ENCODE measurements at regions not wholly inside any gene's neighbourhood (a gene's known extent, or its start where the extent isn't known, plus 50 kb on each side); places are given as distances from the start of the nearest gene placed in this dataset.

DNA sequence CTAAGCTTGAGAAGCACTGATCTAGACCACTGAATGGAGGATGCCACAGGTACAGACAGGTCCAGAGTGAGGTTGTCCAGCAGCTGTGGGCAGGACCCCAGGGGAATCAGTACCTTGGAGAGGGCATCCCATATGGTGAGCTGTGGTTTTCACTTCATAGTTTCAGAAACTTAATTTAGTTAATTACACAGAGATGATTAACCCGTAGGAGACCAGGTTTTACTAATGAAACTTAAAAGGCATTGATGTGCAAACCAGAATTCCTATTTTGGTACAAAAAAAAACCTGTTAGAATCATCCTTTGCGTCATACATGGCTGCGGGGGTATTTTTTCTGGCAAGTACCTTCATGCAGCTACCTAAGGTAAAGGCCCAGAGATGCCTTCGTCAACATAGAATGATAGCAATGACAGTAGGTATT, 159.3 kb downstream of the DACT1 start:
- H3K27me3 Mint-ChIP-seq (ENCODE audit: insufficient read depth): peaks cover 15% of the 10 kb centered on the region
- no peak overlapping the region for H3K4me3 Mint-ChIP-seq
- TF ChIP-seq, protein P1, sequence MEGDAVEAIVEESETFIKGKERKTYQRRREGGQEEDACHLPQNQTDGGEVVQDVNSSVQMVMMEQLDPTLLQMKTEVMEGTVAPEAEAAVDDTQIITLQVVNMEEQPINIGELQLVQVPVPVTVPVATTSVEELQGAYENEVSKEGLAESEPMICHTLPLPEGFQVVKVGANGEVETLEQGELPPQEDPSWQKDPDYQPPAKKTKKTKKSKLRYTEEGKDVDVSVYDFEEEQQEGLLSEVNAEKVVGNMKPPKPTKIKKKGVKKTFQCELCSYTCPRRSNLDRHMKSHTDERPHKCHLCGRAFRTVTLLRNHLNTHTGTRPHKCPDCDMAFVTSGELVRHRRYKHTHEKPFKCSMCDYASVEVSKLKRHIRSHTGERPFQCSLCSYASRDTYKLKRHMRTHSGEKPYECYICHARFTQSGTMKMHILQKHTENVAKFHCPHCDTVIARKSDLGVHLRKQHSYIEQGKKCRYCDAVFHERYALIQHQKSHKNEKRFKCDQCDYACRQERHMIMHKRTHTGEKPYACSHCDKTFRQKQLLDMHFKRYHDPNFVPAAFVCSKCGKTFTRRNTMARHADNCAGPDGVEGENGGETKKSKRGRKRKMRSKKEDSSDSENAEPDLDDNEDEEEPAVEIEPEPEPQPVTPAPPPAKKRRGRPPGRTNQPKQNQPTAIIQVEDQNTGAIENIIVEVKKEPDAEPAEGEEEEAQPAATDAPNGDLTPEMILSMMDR (IDR thresholded peaks at IDR 0.05): no peak
- H3K27ac Mint-ChIP-seq: no peak overlapping the region
- no peaks in the 10 kb centered on the region for H3K9me3 Mint-ChIP-seq
- peaks cover 6% of the 10 kb centered on the region for H3K4me1 Mint-ChIP-seq (ENCODE audit: low read depth)
- no peak for DNase-seq
- H3K36me3 Mint-ChIP-seq (ENCODE audit: low read depth): no peaks in the 10 kb centered on the region

DNA sequence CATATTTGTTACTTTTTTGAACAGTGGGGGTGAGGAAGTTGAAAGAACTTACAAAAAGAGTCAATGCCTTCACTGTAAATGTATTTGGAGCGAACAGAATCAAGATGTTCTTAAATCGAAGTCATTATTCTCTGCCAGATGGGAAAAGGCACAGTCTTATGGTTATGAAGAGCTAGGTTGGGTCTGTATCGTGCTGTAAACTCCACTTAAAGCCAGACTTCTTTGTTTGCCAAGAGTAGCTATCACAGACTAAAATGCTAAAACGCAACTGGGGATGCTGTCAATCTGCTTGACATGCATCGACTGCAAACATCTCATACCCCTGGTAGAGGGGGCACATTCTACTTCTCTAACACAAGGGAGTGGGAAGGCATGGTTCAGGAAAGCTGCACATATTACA, 160.4 kb downstream of the DACT1 start:
- TF ChIP-seq, protein P1 (IDR thresholded peaks at IDR 0.05): no peak
- peaks cover 4% of the 10 kb centered on the region for H3K4me1 Mint-ChIP-seq (ENCODE audit: low read depth)
- H3K27me3 Mint-ChIP-seq (ENCODE audit: insufficient read depth): peaks cover 13% of the 10 kb centered on the region
- H3K36me3 Mint-ChIP-seq (ENCODE audit: low read depth): no peaks in the 10 kb centered on the region; the same call in 1 of the 2 replicates
- H3K9me3 Mint-ChIP-seq: no peaks in the 10 kb centered on the region
- H3K4me3 Mint-ChIP-seq: no peak overlapping the region
- DNase-seq: no peak
- no peak overlapping the region for H3K27ac Mint-ChIP-seq

DNA sequence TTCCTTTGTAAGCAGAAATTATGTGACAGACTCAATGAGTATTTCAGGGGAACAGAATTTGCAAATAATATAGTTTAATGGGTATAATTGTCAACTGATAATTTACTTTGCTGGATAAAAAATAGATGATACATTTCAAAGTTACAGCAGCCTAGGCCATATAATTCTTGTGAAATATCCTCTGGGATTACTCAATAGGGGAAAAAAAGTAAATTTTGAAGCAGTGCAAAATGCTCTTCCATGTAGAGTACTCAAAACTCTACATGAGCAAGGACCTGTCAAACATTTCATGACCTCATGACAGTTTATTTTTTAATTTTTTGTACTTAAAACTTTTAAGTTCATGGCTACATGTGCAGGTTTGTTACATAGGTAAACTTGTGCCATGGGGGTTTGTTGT, 163.3 kb downstream of the DACT1 start:
- TF ChIP-seq, protein P1 (IDR thresholded peaks at IDR 0.05): no peak
- no peaks in the 10 kb centered on the region for H3K9me3 Mint-ChIP-seq
- no peaks in the 10 kb centered on the region; the same call in 1 of the 2 replicates for H3K36me3 Mint-ChIP-seq (ENCODE audit: low read depth)
- no peaks in the 10 kb centered on the region for H3K4me1 Mint-ChIP-seq (ENCODE audit: low read depth)
- peaks cover 8% of the 10 kb centered on the region for H3K27me3 Mint-ChIP-seq (ENCODE audit: insufficient read depth)
- no peak for DNase-seq
- H3K4me3 Mint-ChIP-seq: no peak overlapping the region
- no peak overlapping the region for H3K27ac Mint-ChIP-seq

DNA sequence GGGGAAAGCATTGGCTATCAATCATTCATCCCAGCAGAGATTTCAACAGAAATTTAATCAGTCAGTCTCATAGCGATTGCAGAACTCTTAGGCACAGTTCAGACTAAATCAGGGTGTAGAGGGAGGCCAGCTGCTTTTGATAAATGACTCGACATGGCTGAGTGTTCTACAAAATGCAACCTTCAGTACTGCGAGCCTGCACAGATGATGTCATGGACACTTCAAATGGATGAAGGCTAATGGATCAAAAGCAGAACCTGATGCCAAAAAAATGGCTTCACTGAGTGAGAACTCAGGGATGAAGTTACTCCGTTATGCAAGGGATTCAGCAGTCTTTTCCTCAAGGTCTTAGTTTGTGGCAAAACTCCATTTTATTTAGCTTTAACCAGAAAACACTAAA, 167.3 kb downstream of the DACT1 start:
- Mint-ChIP-seq H3K27me3 (ENCODE audit: insufficient read depth) (peaks cover 3% of the 10 kb centered on the region), H3K36me3 (ENCODE audit: low read depth) (no peaks in the 10 kb centered on the region; the same call in 1 of the 2 replicates), H3K4me1 (ENCODE audit: low read depth) (peaks cover 9% of the 10 kb centered on the region; the same call in 1 of the 2 replicates), H3K4me3 (no peak overlapping the region), H3K27ac (no peak overlapping the region), H3K9me3 (no peaks in the 10 kb centered on the region)
- no peak for DNase-seq
- TF ChIP-seq, protein P1 (IDR thresholded peaks at IDR 0.05): no peak

DNA sequence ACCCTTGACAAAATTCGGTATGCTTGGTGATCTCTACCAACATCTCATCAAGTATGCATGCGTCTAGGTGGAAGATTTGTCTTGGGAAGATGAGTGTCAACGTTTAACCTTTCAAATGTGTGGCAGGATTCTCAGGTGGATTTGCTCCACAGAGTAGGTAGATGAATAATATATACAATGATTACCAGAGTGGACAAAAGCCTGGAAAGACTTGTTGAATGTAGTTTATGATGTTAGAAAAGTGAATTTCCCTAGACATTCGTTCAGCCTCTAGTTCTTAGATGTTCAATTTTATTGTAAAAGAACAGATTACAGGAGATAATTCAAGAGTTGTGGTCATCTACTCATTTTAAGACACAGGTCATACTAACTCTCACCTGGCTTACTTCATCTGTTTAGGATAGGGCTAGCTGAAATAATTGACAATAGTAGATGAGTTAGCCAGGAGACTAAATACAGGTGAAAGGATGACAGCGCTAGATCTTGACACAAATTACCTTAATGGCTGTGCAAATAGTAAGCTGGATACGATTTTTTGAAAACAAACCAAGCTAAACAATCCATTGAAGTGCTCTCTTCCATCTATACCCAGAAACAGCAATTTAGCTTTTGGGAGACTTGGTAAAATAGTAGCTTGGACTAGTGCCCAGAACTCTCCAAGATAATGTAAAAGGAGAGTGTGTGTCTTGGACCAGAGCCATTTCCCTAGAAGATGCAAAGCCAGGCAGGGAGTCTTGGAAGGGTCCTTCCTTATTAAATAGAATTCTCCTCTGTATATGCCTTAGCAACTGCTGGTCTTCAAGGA, 168.0 kb downstream of the DACT1 start:
- TF ChIP-seq, protein P1 (IDR thresholded peaks at IDR 0.05): no peak
- DNase-seq: no peak
- no peak overlapping the region for H3K27ac Mint-ChIP-seq
- H3K4me3 Mint-ChIP-seq: no peak overlapping the region
- peaks cover 3% of the 10 kb centered on the region for H3K27me3 Mint-ChIP-seq (ENCODE audit: insufficient read depth)
- H3K4me1 Mint-ChIP-seq (ENCODE audit: low read depth): peaks cover 9% of the 10 kb centered on the region; the same call in 1 of the 2 replicates
- no peaks in the 10 kb centered on the region for H3K9me3 Mint-ChIP-seq
- no peaks in the 10 kb centered on the region; the same call in 1 of the 2 replicates for H3K36me3 Mint-ChIP-seq (ENCODE audit: low read depth)
